Activated naive CD8-positive, alpha-beta T cell treated with anti-CD3 and anti-CD28 coated beads, Interleukin-2, amount 50 U/mL, for 24 hours (primary cell): ENCODE measurements at regions not wholly inside any gene's neighbourhood (a gene's known extent, or its start where the extent isn't known, plus 50 kb on each side); places are given as distances from the start of the nearest gene placed in this dataset.
"Not testable (repeated sequence)": the region's sequence is repeated elsewhere in the genome, so short reads cannot be mapped to it uniquely, and the experiment has no call there.

ENCODE experiments used
- ATAC-seq: fragments of 150-1000 bp; cut with Tn5 transposase; one replicate; pipeline ENCODE4 v1.10.0; 2021
- DNase-seq: peaks from one replicate; pipeline ENCODE4 v3.0.0; 2021
- H3K27ac Mint-ChIP-seq: one replicate; pipeline ENCODE4 v1.8.0; 2021; ENCODE audit warnings: mild to moderate bottlenecking, mixed read lengths
- H3K27me3 Mint-ChIP-seq: one replicate; pipeline ENCODE4 v1.8.0; 2021; ENCODE audit warnings: mixed read lengths
- H3K36me3 Mint-ChIP-seq: one replicate; pipeline ENCODE4 v1.8.0; 2021; ENCODE audit warnings: low read depth, mixed read lengths
- H3K4me1 Mint-ChIP-seq: one replicate; pipeline ENCODE4 v1.8.0; 2021; ENCODE audit warnings: mixed read lengths
- H3K4me3 Mint-ChIP-seq: one replicate; pipeline ENCODE4 v1.8.0; 2021; ENCODE audit warnings: mild to moderate bottlenecking, moderate library complexity, mixed read lengths
- H3K9me3 Mint-ChIP-seq: one replicate; pipeline ENCODE4 v1.8.0; 2021; ENCODE audit warnings: mixed read lengths

- H3K27ac Mint-ChIP-seq, result no peak overlapping the region
- H3K4me3 Mint-ChIP-seq, result no peak overlapping the region
- H3K36me3 Mint-ChIP-seq, result no peaks in the 10 kb centered on the region
- no peak for ATAC-seq
- no peak for DNase-seq
- no peaks in the 10 kb centered on the region for H3K9me3 Mint-ChIP-seq
- H3K27me3 Mint-ChIP-seq, result no peaks in the 10 kb centered on the region
- H3K4me1 Mint-ChIP-seq, result peaks cover 10% of the 10 kb centered on the region
Observed at GRCh38 chr5:99059685-99060084, 130.9 kb upstream of the CHD1 start.

GRCh38 chr5:99058466-99058865, 129.7 kb upstream of the CHD1 start:
- no peak for ATAC-seq
- Mint-ChIP-seq H3K9me3 (no peaks in the 10 kb centered on the region), H3K4me1 (peaks cover 10% of the 10 kb centered on the region)

GRCh38 chr5:99054972-99055371, 126.2 kb upstream of the CHD1 start:
- ATAC-seq, result peak; percentile 66
- H3K27ac Mint-ChIP-seq, result no peak overlapping the region
- H3K4me3 Mint-ChIP-seq, result no peak overlapping the region
- no peaks in the 10 kb centered on the region for H3K27me3 Mint-ChIP-seq
- no peaks in the 10 kb centered on the region for H3K9me3 Mint-ChIP-seq
- peaks cover 6% of the 10 kb centered on the region for H3K4me1 Mint-ChIP-seq
- no peak for DNase-seq
- H3K36me3 Mint-ChIP-seq, result no peaks in the 10 kb centered on the region

More at GRCh38 chr5:99058466-99058865, 129.7 kb upstream of the CHD1 start:
- H3K36me3 Mint-ChIP-seq, result no peaks in the 10 kb centered on the region
- no peak overlapping the region for H3K4me3 Mint-ChIP-seq
- H3K27ac Mint-ChIP-seq, result no peak overlapping the region
- no peak for DNase-seq
- H3K27me3 Mint-ChIP-seq, result no peaks in the 10 kb centered on the region

- ATAC-seq, result no peak
- Mint-ChIP-seq H3K36me3 (no peaks in the 10 kb centered on the region), H3K4me3 (no peak overlapping the region), H3K27me3 (no peaks in the 10 kb centered on the region), H3K27ac (no peak overlapping the region), H3K9me3 (peaks cover 4% of the 10 kb centered on the region), H3K4me1 (peaks cover 5% of the 10 kb centered on the region)
- DNase-seq, result no peak
Observed at GRCh38 chr5:99045871-99046270, 117.1 kb upstream of the CHD1 start.

GRCh38 chr5:99043257-99043656, 114.5 kb upstream of the CHD1 start:
- not testable (repeated sequence) for H3K27me3 Mint-ChIP-seq, H3K4me3 Mint-ChIP-seq, DNase-seq, H3K27ac Mint-ChIP-seq, ATAC-seq
- H3K36me3 Mint-ChIP-seq, result peaks cover 15% of the 10 kb centered on the region
- H3K9me3 Mint-ChIP-seq, result peaks cover 25% of the 10 kb centered on the region
- H3K4me1 Mint-ChIP-seq, result peaks cover 11% of the 10 kb centered on the region

GRCh38 chr5:99037668-99038067, 108.9 kb upstream of the CHD1 start:
- no peaks in the 10 kb centered on the region for H3K27me3 Mint-ChIP-seq
- no peak overlapping the region for H3K4me3 Mint-ChIP-seq
- H3K36me3 Mint-ChIP-seq, result peaks cover 15% of the 10 kb centered on the region
- H3K4me1 Mint-ChIP-seq, result peaks cover 42% of the 10 kb centered on the region
- H3K9me3 Mint-ChIP-seq, result peaks cover 25% of the 10 kb centered on the region
- DNase-seq (no peak), ATAC-seq (no peak)
- H3K27ac Mint-ChIP-seq, result no peak overlapping the region

- H3K4me3 Mint-ChIP-seq, result no peak overlapping the region
- H3K27me3 Mint-ChIP-seq, result no peaks in the 10 kb centered on the region
- DNase-seq (no peak), ATAC-seq (peak; percentile 35)
- peaks cover 22% of the 10 kb centered on the region for H3K9me3 Mint-ChIP-seq
- H3K36me3 Mint-ChIP-seq, result peaks cover 15% of the 10 kb centered on the region
- peaks cover 55% of the 10 kb centered on the region for H3K4me1 Mint-ChIP-seq
- H3K27ac Mint-ChIP-seq, result no peak overlapping the region
Observed at GRCh38 chr5:99035942-99036341, 107.1 kb upstream of the CHD1 start.

- no peak for DNase-seq
- ATAC-seq, result no peak
- peaks cover 64% of the 10 kb centered on the region for H3K4me1 Mint-ChIP-seq
- no peaks in the 10 kb centered on the region for H3K27me3 Mint-ChIP-seq
- H3K27ac Mint-ChIP-seq, result peak overlapping the region; percentile 91
- H3K9me3 Mint-ChIP-seq, result peaks cover 8% of the 10 kb centered on the region
- peak overlapping the region; percentile 85 for H3K4me3 Mint-ChIP-seq
- peaks cover 5% of the 10 kb centered on the region for H3K36me3 Mint-ChIP-seq
Observed at GRCh38 chr5:99034336-99034735, 105.5 kb upstream of the CHD1 start.

- DNase-seq, result no peak
- no peaks in the 10 kb centered on the region for H3K36me3 Mint-ChIP-seq
- no peaks in the 10 kb centered on the region for H3K9me3 Mint-ChIP-seq
- H3K27me3 Mint-ChIP-seq, result no peaks in the 10 kb centered on the region
- ATAC-seq, result peak; percentile 33
- peak overlapping the region; percentile 91 for H3K27ac Mint-ChIP-seq
- H3K4me1 Mint-ChIP-seq, result peaks cover 68% of the 10 kb centered on the region
- H3K4me3 Mint-ChIP-seq, result peak overlapping the region; percentile 85
Observed at GRCh38 chr5:99033014-99033900, 104.5 kb upstream of the CHD1 start.

- DNase-seq (peak; percentile 49), ATAC-seq (peak; percentile 30)
- peak overlapping the region; percentile 85 for H3K4me3 Mint-ChIP-seq
- H3K27ac Mint-ChIP-seq, result peak overlapping the region; percentile 91
- no peaks in the 10 kb centered on the region for H3K9me3 Mint-ChIP-seq
- no peaks in the 10 kb centered on the region for H3K36me3 Mint-ChIP-seq
- H3K27me3 Mint-ChIP-seq, result no peaks in the 10 kb centered on the region
- H3K4me1 Mint-ChIP-seq, result peaks cover 68% of the 10 kb centered on the region
Observed at GRCh38 chr5:99032234-99033013, 103.6 kb upstream of the CHD1 start.

- H3K4me1 Mint-ChIP-seq, result peaks cover 73% of the 10 kb centered on the region
- no peak for DNase-seq
- no peaks in the 10 kb centered on the region for H3K36me3 Mint-ChIP-seq
- H3K27ac Mint-ChIP-seq, result no peak overlapping the region
- H3K4me3 Mint-ChIP-seq, result no peak overlapping the region
- no peaks in the 10 kb centered on the region for H3K9me3 Mint-ChIP-seq
- H3K27me3 Mint-ChIP-seq, result no peaks in the 10 kb centered on the region
- no peak for ATAC-seq
Observed at GRCh38 chr5:99030906-99031440, 102.2 kb upstream of the CHD1 start.

- ATAC-seq (no peak), DNase-seq (no peak)
- Mint-ChIP-seq H3K4me1 (peaks cover 69% of the 10 kb centered on the region), H3K27ac (peak overlapping the region; percentile 43), H3K27me3 (no peaks in the 10 kb centered on the region), H3K9me3 (no peaks in the 10 kb centered on the region), H3K4me3 (no peak overlapping the region), H3K36me3 (no peaks in the 10 kb centered on the region)
Observed at GRCh38 chr5:99029172-99029571, 100.4 kb upstream of the CHD1 start.

- not testable (repeated sequence) for H3K27ac Mint-ChIP-seq, H3K27me3 Mint-ChIP-seq, ATAC-seq, DNase-seq, H3K36me3 Mint-ChIP-seq, H3K4me3 Mint-ChIP-seq, H3K9me3 Mint-ChIP-seq
- peaks cover 59% of the 10 kb centered on the region for H3K4me1 Mint-ChIP-seq
Observed at GRCh38 chr5:99028170-99028569, 99.4 kb upstream of the CHD1 start.

- H3K27me3 Mint-ChIP-seq, result no peaks in the 10 kb centered on the region
- no peak overlapping the region for H3K4me3 Mint-ChIP-seq
- no peak for DNase-seq
- no peak overlapping the region for H3K27ac Mint-ChIP-seq
- peaks cover 36% of the 10 kb centered on the region for H3K4me1 Mint-ChIP-seq
- no peaks in the 10 kb centered on the region for H3K36me3 Mint-ChIP-seq
- no peak for ATAC-seq
- no peaks in the 10 kb centered on the region for H3K9me3 Mint-ChIP-seq
Observed at GRCh38 chr5:99025298-99026045, 96.7 kb upstream of the CHD1 start.
